ENCODE measurements at regions not wholly inside any gene's neighbourhood (a gene's known extent, or its start where the extent isn't known, plus 50 kb on each side); places are given as distances from the start of the nearest gene placed in this dataset.

GRCh38 chr9:75454891-75455290, 366.6 kb downstream of the OSTF1 start:
- no peak overlapping the region for H3K4me3 ChIP-seq (ENCODE audit: low read length, poor library complexity, severe bottlenecking)
- no peaks in the 10 kb centered on the region for H3F3A ChIP-seq (ENCODE audit: low read depth)
- no peaks in the 10 kb centered on the region for H3K36me3 ChIP-seq (ENCODE audit: insufficient read depth, low read length)
- no peak overlapping the region for H2AFZ ChIP-seq (ENCODE audit: low read length)
- H3K9ac ChIP-seq (ENCODE audit: low read depth, low read length, poor library complexity, severe bottlenecking) = no peak overlapping the region
- H3K27me3 ChIP-seq (ENCODE audit: insufficient read depth, low read length, poor library complexity, severe bottlenecking) = no peaks in the 10 kb centered on the region
- TF ChIP-seq, protein P1, sequence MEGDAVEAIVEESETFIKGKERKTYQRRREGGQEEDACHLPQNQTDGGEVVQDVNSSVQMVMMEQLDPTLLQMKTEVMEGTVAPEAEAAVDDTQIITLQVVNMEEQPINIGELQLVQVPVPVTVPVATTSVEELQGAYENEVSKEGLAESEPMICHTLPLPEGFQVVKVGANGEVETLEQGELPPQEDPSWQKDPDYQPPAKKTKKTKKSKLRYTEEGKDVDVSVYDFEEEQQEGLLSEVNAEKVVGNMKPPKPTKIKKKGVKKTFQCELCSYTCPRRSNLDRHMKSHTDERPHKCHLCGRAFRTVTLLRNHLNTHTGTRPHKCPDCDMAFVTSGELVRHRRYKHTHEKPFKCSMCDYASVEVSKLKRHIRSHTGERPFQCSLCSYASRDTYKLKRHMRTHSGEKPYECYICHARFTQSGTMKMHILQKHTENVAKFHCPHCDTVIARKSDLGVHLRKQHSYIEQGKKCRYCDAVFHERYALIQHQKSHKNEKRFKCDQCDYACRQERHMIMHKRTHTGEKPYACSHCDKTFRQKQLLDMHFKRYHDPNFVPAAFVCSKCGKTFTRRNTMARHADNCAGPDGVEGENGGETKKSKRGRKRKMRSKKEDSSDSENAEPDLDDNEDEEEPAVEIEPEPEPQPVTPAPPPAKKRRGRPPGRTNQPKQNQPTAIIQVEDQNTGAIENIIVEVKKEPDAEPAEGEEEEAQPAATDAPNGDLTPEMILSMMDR (conservative IDR thresholded peaks at IDR 0.05; ENCODE audit: low read length) = no peak
- TF ChIP-seq EZH2phosphoT487 (IDR thresholded peaks at IDR 0.05; ENCODE audit: borderline replicate concordance) = no peak
- H3K79me2 ChIP-seq (ENCODE audit: insufficient read depth, low read length) = no peaks in the 10 kb centered on the region
- H3K9me2 ChIP-seq (replicated peaks; ENCODE audit: low read depth, low read length) = no peaks in the 10 kb centered on the region
- H3K9me3 ChIP-seq (ENCODE audit: insufficient read depth, low read depth, low read length) = no peaks in the 10 kb centered on the region
- H3K4me2 ChIP-seq (ENCODE audit: low read depth, low read length, poor library complexity, severe bottlenecking) = no peak overlapping the region
- no peaks in the 10 kb centered on the region for H3K4me1 ChIP-seq (ENCODE audit: insufficient read depth, low read length, poor library complexity, severe bottlenecking)
- no peaks in the 10 kb centered on the region for H4K20me1 ChIP-seq (ENCODE audit: insufficient read depth, low read length, poor library complexity, severe bottlenecking)

GRCh38 chr9:75455444-75455921, 367.2 kb downstream of the OSTF1 start:
- Histone ChIP-seq H3K9me2 (replicated peaks; ENCODE audit: low read depth, low read length) (no peaks in the 10 kb centered on the region), H3K4me1 (ENCODE audit: insufficient read depth, low read length, poor library complexity, severe bottlenecking) (no peaks in the 10 kb centered on the region), H2AFZ (ENCODE audit: low read length) (no peak overlapping the region)

GRCh38 chr9:75456698-75457097, 368.4 kb downstream of the OSTF1 start:
- H3K79me2 ChIP-seq (ENCODE audit: insufficient read depth, low read length) = no peaks in the 10 kb centered on the region
- H3K4me1 ChIP-seq (ENCODE audit: insufficient read depth, low read length, poor library complexity, severe bottlenecking) = no peaks in the 10 kb centered on the region
- no peak overlapping the region for H3K4me3 ChIP-seq (ENCODE audit: low read length, poor library complexity, severe bottlenecking)
- no peaks in the 10 kb centered on the region for H3K9me3 ChIP-seq (ENCODE audit: insufficient read depth, low read depth, low read length)
- H3K9ac ChIP-seq (ENCODE audit: low read depth, low read length, poor library complexity, severe bottlenecking) = no peak overlapping the region
- no peak overlapping the region for H2AFZ ChIP-seq (ENCODE audit: low read length)
- no peaks in the 10 kb centered on the region for H4K20me1 ChIP-seq (ENCODE audit: insufficient read depth, low read length, poor library complexity, severe bottlenecking)
- no peaks in the 10 kb centered on the region for H3K9me2 ChIP-seq (replicated peaks; ENCODE audit: low read depth, low read length)
- H3F3A ChIP-seq (ENCODE audit: low read depth) = no peaks in the 10 kb centered on the region
- TF ChIP-seq, protein P1 (conservative IDR thresholded peaks at IDR 0.05; ENCODE audit: low read length) = no peak
- no peak for TF ChIP-seq EZH2phosphoT487 (IDR thresholded peaks at IDR 0.05; ENCODE audit: borderline replicate concordance)
- H3K27me3 ChIP-seq (ENCODE audit: insufficient read depth, low read length, poor library complexity, severe bottlenecking) = no peaks in the 10 kb centered on the region
- H3K36me3 ChIP-seq (ENCODE audit: insufficient read depth, low read length) = no peaks in the 10 kb centered on the region
- no peak overlapping the region for H3K4me2 ChIP-seq (ENCODE audit: low read depth, low read length, poor library complexity, severe bottlenecking)

More at GRCh38 chr9:75455444-75455921, 367.2 kb downstream of the OSTF1 start:
- TF ChIP-seq, protein P1 (conservative IDR thresholded peaks at IDR 0.05; ENCODE audit: low read length) = no peak
- TF ChIP-seq EZH2phosphoT487 (IDR thresholded peaks at IDR 0.05; ENCODE audit: borderline replicate concordance) = no peak
- Histone ChIP-seq H3K4me3 (ENCODE audit: low read length, poor library complexity, severe bottlenecking) (no peak overlapping the region), H3F3A (ENCODE audit: low read depth) (no peaks in the 10 kb centered on the region), H3K36me3 (ENCODE audit: insufficient read depth, low read length) (no peaks in the 10 kb centered on the region), H3K27me3 (ENCODE audit: insufficient read depth, low read length, poor library complexity, severe bottlenecking) (no peaks in the 10 kb centered on the region), H3K9me3 (ENCODE audit: insufficient read depth, low read depth, low read length) (no peaks in the 10 kb centered on the region), H3K4me2 (ENCODE audit: low read depth, low read length, poor library complexity, severe bottlenecking) (no peak overlapping the region), H3K79me2 (ENCODE audit: insufficient read depth, low read length) (no peaks in the 10 kb centered on the region), H4K20me1 (ENCODE audit: insufficient read depth, low read length, poor library complexity, severe bottlenecking) (no peaks in the 10 kb centered on the region), H3K9ac (ENCODE audit: low read depth, low read length, poor library complexity, severe bottlenecking) (no peak overlapping the region)

All from Loucy (cell line).